ENCODE measurements at regions not wholly inside any gene's neighbourhood (a gene's known extent, or its start where the extent isn't known, plus 50 kb on each side); places are given as distances from the start of the nearest gene placed in this dataset.

DNA sequence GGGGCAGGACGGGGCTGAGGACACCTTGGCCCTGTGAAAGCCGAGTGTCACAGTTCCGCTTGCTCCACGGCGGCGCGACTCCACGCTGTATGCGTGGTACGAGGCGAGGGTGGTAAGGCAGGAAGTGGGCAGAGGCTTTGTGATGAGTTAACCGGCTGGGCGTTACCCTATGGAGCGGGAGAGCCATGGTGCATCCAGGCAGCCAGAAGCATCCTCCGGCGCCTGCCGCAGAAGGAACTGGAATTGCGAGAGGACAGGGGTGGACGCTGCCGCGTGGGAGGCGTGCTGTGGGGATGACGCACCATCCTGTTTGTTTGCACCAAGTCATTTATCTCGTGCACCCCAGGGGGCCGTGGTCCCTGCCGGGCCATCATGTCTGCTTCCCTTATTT is 643.9 kb downstream of the BRD1 start:
- in situ Hi-C loops (cut with HindIII; ENCODE audit: low sequenced_read_pairs), result loop anchor here (25.0 kb wide), 1 partner anchor 122 kb away; no protein-coding TSS in a partner anchor

DNA sequence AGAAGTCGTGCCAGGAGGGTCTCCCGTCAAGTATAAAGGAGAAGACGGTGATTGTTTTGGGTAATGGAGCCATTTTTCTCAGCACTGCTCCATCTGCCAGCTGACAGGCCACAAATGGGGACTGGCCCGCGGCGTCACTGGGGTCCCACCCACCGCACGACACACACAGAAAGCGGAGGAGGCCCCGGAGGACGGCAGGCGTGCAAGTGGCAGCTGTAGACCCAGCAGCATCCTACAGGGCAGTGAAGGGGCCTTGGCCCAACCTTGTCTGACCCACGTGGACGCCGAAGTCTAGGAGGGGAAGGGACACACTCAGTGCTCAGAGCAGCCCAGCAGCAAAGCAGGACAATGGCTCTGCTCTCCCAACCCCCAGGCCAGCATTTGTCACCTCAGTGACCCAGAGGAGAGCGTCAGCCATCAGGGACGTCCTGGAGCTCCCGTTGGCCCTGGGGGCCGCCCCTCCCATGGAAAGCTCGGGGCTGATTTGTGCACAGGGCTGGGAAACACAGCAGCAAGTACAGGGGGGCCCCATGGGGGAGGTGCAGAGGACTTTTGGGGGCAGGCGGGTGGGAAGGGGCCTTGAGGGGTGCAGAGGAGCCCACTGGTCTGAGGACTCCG is 644.4 kb downstream of the BRD1 start:
- in situ Hi-C loops (cut with HindIII; ENCODE audit: low sequenced_read_pairs), result loop anchor here (25.0 kb wide), 1 partner anchor 121 kb away; no protein-coding TSS in a partner anchor

DNA sequence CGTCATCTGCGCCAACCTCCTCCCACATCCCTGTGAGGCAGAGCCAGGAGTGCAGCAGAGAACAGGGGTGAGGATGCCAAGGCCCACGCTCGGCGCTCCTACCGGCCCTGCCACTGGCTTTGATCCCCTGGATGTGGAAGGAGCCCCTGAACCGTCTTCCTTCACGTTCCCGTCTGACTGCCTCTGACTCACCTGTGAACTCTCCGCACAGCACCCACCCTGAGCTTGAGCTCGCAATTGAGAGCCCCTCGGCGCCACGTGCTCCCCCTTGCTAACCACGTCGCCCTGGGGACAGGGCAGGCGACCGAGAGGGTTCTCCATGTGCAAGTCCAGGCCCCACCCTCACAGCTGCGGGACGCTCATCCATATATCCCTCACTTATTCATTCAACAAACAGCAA is 645.3 kb downstream of the BRD1 start:
- in situ Hi-C loops (cut with HindIII; ENCODE audit: low sequenced_read_pairs), result loop anchor here (25.0 kb wide), 1 partner anchor 120 kb away; no protein-coding TSS in a partner anchor

DNA sequence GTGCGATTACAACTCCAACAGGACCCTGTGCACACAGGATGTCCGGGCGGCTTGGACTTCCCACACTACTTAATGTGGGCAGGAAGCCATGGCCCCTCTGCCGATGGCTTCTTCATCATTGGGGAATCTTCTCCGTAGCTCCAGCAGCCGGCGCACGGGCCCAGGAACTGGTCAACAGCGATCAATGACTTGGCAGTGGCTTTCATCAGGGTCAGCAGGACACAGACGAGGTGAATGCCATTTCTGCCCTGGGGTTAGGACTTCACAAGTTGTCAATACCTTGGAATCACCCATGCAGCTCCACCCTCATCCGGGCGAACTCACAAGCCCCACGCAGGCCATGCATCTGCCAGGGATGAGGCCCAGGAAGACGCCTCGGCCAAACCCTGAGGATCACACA is 645.7 kb downstream of the BRD1 start:
- in situ Hi-C loops (cut with HindIII; ENCODE audit: low sequenced_read_pairs), result loop anchor here (25.0 kb wide), 1 partner anchor 120 kb away; no protein-coding TSS in a partner anchor

DNA sequence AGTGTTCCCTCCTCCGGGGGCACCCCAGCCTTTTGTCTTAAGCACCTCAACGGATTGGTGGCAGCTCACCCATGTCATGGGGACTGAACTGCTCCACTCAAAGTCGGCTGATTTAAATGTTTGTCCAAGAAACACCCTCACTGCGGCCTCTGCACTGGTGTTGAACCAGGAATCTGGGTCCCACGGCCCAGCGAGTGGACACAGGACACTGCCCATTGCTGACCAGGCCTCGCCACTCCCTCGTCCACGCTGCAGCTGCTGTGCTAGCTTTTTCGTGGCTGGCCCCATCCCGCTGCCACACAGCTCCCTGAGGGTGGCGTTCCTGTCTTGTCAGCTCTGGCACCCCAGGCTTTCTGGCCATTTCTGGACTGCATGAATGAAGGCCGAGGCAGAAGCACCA is 646.2 kb downstream of the BRD1 start:
- in situ Hi-C loops (cut with HindIII; ENCODE audit: low sequenced_read_pairs), result loop anchor here (25.0 kb wide), 1 partner anchor 119 kb away; no protein-coding TSS in a partner anchor

DNA sequence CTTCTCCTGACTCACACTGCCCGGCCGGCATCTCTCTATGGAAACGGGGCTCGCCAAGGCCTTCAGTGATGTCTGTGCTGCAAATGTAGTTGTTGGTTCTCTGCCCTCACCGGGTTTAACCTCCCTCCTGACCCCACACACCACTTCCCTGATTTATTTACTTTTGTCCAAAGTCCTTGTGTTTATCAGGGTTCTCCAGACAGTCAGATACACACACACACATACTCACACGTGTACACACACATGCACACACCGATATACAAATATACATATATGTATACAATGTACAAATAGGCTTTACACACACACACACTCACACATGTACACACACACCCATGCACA is 647.0 kb downstream of the BRD1 start:
- in situ Hi-C loops (cut with HindIII; ENCODE audit: low sequenced_read_pairs), result loop anchor here (25.0 kb wide), 1 partner anchor 118 kb away; no protein-coding TSS in a partner anchor

DNA sequence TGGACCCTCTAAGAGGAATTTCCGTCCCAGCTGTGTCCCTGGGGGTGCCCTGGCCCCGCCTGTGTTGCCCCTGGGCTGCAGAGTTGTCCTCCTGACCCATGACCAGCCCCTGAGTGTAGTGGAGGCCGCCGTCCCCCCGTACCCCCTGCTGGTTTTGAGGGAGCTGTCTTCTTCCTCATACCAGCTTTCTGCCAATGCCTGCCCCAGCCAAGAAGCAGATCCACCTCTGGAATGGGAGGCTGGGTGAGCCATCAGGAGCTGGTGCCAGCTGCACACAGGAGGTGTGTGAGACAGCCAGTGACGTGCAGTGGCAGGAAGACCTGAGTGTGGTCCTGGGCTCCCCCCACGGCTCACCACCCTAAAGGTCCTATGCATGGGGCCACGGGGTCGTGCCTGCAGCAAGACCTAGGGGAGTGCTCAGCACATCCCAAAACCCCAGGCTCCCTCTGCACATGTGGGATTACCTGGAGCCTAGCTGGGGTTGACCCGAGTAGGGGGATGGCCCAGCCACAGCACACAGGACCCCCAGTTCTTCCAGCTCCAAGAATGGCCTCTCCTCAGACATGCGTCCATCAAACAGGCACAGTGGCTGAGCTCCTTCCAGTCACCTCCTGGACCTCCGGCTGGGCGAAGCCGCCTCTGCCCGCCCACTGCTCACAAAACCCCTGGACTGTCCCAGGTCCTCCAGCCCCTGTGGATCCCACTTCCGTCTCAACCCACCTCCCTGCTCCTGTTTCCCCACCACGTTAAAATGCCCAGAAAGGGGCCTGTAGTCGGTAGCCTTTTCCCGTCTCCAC is 647.6 kb downstream of the BRD1 start:
- in situ Hi-C loops (cut with HindIII; ENCODE audit: low sequenced_read_pairs), result loop anchor here (25.0 kb wide), 1 partner anchor 118 kb away; no protein-coding TSS in a partner anchor

DNA sequence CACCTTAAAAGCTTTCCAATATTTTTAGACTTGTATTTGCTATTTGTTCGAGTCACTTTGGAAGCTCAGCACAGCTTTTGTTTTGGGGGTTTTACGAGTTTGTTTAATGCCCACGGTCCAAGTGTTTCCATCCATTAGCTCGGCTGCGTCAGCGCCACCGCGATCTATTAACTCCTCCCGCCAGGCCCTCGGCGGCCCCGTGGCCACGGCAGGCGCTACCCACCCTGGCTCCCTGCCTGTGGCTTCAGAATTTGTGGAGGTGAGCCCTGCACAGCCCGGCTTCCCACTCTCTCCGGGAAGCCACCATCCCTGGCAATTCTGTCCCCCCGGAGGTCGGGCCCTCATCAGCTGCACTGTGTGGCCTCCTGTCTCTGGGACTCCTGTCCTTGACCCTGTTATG is 648.5 kb downstream of the BRD1 start:
- in situ Hi-C loops (cut with HindIII; ENCODE audit: low sequenced_read_pairs), result loop anchor here (25.0 kb wide), 1 partner anchor 117 kb away; no protein-coding TSS in a partner anchor

DNA sequence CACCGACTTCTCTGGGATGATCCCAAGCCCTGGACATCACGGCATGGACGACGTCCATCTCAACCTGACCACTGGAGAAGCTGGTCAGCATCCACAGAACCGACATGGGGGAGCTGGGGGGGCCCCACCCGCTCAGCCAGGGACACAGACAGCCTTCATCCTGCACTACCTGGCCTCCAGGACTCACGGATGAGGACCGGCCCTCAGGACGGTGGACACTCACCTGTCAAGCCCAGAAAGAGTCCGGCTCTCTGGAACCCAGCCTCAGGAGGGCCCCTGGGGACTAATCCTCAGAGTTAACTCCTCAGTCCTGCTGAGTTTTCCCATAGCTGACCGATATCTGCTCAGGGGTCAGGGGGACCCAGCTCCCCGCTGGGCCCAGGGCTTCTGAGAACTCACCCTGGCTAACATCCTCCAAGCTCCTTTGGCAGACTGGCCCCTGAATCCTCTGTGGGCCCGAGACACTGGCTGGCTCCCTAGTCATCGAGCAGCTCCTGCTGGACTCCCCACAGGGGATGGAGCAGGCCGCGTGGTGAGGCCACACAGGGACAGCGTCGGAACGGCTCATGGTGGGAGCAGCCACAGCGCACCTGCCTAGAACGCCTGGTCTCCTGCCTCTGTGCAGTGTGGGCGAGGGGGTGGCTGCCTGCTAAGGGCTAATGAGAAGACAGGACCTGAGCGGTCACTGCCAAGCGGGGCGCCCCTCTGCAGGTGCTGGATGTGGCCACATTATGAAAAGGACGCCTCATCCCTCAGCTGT is 649.2 kb downstream of the BRD1 start:
- in situ Hi-C loops (cut with HindIII; ENCODE audit: low sequenced_read_pairs), result loop anchor here (25.0 kb wide), 1 partner anchor 116 kb away; no protein-coding TSS in a partner anchor

DNA sequence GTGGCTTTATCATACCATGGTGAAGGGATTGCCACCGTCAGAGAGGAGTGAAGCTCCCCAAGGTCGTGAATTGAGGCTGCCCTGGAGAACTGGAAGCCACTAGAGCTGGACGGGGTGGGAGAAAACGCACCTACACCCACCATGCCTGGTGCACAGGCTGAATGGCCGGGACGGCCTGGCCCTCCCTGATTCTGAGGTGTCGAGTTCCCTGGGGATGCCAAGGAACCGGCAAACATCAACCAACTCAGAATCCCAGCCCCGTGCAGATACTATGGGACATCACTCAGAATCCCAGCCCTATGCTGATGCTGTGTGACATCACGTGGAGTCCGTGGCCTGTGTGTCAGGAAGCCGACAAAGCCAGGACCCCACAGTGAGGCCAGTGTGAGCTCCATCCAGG is 650.0 kb downstream of the BRD1 start:
- in situ Hi-C loops (cut with HindIII; ENCODE audit: low sequenced_read_pairs), result loop anchor here (25.0 kb wide), 1 partner anchor 115 kb away; no protein-coding TSS in a partner anchor

DNA sequence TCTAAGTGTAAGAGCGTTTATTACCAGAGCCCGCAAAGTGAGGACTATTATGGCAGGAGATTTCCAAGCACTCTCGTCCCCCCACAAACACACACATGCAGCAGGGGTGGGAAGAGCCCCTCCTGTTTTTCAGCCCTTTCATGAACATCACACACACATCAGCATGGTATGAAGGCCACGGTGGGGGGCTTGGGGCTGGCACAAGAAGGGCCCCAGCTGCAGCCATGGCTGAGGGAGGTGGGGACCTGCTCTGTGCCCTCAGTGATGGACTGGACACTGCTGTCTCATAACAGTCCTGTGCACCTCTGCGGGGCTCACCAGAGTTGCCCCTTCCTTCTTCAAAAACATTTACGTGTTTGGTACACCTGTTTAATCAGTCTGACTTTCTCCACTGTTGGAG is 650.7 kb downstream of the BRD1 start:
- in situ Hi-C loops (cut with HindIII; ENCODE audit: low sequenced_read_pairs), result loop anchor here (25.0 kb wide), 1 partner anchor 115 kb away; no protein-coding TSS in a partner anchor

DNA sequence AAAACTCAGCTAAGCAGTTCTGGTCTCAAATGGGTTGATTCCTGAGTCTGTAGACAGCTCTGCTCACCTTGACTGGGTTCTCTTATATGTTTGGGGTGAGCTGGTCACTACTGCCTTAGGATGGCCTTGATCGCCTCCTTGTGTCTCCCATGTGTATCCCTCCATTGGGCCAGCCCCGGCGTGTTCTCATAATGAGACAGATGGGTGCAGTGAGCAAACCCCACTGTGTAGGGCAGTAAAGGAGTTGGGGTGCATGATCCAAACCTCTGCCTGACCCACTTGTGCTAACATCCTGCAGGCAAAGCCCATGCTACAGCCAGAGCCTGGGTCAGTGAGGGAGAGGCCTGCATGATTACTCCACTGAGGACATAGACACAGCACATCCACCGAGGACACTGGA is 657.6 kb downstream of the BRD1 start:
- in situ Hi-C loops (cut with HindIII; ENCODE audit: low sequenced_read_pairs), result no loop called here

DNA sequence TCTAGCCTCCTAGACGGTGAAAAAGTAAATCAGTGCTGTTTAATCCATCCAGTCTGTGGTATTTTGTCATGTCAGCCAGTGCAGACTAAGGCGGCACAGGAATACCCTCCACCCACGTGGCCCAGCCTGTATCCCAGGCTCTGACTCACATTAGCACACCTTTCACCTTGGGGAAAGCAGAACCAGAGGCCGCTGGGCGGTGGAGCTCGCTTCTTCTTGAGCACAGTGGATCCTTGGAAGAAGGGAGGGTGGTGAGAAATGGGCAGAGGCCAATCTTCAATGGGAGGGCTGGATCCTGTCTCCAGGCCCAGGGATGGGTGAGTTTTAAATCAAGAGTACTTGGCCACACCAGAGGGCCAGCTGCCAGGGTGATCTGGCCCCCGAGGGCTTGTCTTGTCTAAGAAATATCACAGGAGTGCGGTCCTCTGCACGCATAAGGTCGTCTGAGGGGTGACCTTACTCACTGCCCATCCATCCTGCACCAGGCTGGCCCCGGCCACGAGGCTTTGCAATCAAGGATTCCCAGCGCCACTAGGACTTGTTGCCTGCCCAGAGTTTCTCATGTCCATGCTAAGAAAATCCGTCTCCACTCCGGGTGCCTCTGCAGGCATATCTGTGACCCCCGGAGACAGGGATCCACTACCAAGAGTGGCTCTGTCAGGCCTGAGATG is 658.5 kb downstream of the BRD1 start:
- in situ Hi-C loops (cut with HindIII; ENCODE audit: low sequenced_read_pairs), result no loop called here

DNA sequence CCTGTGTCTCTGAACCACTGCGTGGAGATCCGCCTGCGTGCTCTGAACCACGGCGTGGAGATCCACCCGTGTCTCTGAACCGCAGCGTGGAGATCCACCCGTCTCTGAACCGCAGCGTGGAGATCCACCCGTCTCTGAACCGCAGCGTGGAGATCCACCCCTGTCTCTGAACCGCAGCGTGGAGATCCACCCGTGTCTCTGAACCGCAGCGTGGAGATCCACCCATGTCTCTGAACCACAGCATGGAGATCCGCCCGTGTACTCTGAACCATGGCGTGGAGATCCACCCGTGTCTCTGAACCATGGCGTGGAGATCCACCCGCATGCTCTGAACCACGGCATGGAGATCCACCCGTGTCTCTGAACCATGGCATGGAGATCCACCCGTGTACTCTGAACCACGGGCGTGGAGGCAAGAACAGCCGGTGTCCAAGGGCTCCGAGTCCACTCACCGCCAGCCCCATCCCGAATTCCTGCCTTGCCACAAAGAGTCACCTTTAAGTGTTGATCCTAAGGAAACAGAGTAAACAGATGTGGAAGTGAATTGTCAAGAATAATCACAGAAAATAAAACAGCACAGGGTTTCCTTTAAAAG is 659.4 kb downstream of the BRD1 start:
- in situ Hi-C loops (cut with HindIII; ENCODE audit: low sequenced_read_pairs), result no loop called here

DNA sequence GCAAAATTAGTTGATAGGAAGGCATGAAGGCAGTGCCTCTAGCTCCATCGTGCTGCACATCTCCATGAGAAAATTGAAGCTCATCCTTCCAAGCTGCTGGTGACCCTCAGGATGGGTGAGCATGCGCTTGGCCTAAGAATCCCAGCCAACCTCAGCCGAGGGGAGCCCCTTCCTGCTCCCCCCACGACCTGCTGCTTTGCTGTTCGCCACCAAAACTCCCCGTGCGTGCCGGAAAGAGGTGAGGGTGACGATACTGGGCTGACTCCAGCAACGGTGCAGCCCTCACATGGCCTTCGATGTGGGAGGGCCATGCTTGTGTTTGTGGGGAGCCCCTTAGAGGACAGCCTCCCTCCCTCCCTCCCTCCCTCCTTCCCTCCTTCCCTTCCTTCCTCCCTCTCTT is 660.9 kb downstream of the BRD1 start:
- in situ Hi-C loops (cut with HindIII; ENCODE audit: low sequenced_read_pairs), result no loop called here

DNA sequence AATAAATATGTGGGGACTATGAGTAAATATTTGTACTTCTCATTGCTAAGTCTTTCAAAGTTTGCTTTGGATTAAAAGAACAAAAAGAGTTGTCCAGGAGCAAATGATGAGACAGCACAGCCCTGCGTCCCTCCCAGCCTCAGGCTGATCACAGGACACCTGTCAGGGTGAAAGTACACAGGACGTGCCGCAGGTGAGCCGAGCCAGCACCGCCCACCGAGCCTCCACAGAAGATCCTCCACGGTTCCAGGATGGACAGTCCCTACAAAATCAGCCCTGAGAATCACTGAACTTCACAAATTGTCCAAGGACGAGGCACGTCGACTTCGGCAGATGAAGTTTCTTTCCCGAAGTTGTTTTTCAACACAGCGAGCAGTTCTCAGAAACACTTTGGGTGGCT is 661.5 kb downstream of the BRD1 start:
- in situ Hi-C loops (cut with HindIII; ENCODE audit: low sequenced_read_pairs), result no loop called here

DNA sequence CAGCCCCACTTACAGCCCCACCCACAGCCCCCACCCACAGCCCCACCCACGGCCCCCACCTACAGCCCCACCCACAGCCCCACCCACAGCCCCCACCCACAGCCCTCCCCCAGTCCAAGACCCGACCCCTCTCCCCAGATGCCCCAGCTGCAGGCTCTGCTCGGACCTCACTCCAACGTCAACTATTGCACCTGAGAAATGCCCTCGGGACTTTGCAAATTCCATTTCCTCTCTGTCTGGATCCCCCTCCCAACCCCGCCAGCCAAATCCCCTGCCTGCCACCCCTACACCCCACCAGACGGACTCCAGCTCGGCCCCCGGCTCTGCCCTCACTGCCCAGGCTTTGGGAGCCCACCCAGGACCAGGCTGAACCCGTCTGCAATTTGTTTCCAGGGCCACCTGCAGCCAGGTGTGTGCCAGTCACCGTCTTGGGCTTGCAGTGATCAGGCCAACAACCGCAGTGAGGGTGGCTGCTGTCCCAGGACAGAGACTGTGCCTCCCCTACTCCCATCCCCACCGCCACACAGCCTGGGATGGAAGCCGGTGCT is 662.8 kb downstream of the BRD1 start:
- in situ Hi-C loops (cut with HindIII; ENCODE audit: low sequenced_read_pairs), result no loop called here

DNA sequence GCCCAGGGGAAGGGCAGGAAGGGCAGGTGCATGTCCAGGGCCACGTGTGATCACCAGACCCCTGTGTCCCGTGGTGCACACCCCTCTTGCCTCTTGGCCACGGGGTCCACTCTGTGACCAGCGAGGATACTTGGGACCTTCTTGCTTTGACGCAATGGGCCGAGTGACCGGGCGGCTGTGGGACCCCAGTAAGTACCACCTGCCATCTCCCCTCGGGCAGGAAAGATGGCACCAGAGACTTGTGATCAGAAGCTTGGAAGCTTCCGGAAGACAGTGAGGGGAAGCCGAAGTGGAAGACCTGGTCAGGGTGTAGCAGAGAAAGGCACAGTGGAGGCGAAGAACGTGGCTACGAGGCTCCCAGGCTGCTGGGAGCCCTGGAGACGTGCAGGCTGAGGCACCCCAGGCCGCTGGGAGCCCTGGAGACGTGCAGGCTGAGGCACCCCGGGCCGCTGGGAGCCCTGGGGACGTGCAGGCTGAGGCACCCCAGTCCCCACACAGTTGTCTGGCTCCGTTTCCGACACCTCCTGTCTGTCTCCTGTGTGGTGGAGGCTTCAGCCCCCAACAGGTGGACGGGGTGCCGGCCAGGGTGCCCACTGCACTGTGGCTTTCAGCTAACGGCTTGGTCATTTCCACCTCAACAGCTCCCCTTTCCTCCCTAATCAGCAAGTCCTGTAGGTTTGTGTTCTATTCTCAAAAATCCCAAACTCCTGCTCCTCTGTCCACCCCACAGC is 663.5 kb downstream of the BRD1 start:
- in situ Hi-C loops (cut with HindIII; ENCODE audit: low sequenced_read_pairs), result no loop called here

DNA sequence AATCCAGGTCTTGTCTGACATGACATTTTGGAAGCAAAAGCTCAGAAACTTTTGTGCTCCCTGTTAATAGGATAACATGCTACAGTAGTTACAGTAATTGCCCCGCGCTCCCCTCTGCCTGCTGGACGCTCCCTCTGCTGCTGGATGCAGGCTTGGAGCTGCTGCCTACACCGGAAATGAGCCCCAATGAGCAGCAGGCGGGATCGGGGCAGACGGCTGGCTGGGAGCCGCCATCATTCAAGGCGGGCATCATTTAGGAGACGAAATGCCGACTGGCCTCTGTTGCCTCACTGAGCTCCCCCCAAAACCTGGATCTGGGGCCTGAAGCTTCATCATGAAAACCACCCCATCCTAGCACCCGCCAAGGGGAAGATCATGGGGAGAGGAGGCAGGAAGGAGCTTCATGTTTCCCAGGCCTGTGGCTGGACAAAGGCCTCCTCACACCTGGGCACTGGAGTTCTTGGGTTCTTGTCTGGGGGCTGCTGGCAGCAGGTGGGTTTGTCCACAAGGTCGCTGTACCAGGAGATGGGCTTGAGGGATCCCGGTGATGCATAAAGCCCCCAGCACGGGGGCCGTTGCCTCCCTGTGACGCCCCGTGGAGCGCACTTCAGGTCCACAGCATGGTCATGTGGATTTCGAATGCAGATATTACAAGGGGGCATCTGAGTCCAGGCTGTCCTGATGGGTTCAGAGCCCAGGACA is 664.3 kb downstream of the BRD1 start:
- in situ Hi-C loops (cut with HindIII; ENCODE audit: low sequenced_read_pairs), result no loop called here

Measured in DLD1 (cell line).